HG02678 (cell line): ENCODE measurements at regions not wholly inside any gene's neighbourhood (a gene's known extent, or its start where the extent isn't known, plus 50 kb on each side); places are given as distances from the start of the nearest gene placed in this dataset.

Experiments used
- ATAC-seq: cut with Tn5 transposase; IDR thresholded peaks from one replicate; pipeline ENCODE4 v1.9.1; 2021; ENCODE audit warnings: mild to moderate bottlenecking, moderate library complexity; ENCODE audit not compliant: unreplicated experiment

- no peak for ATAC-seq
Measured at GRCh38 chr6:24987446-24988115, 51.8 kb upstream of the RIPOR2 start.

- ATAC-seq: no peak
Measured at GRCh38 chr6:24988562-24988961, 52.8 kb upstream of the RIPOR2 start.

- no peak for ATAC-seq
Measured at GRCh38 chr6:24990236-24990845, 54.6 kb upstream of the RIPOR2 start.

- ATAC-seq: no peak
Measured at GRCh38 chr6:24990944-24991809, 55.4 kb upstream of the RIPOR2 start.

- peak; percentile 89 for ATAC-seq
Measured at GRCh38 chr6:24991810-24992467, 56.2 kb upstream of the RIPOR2 start.

GRCh38 chr6:24994812-24995211, 59.1 kb upstream of the RIPOR2 start:
- ATAC-seq: no peak

- ATAC-seq: no peak
Measured at GRCh38 chr6:24995270-24995669, 59.5 kb upstream of the RIPOR2 start.

- no peak for ATAC-seq
Measured at GRCh38 chr6:24996269-24996836, 60.6 kb upstream of the RIPOR2 start.

GRCh38 chr6:24997231-24997630, 61.5 kb upstream of the RIPOR2 start:
- no peak for ATAC-seq

- ATAC-seq: no peak
Measured at GRCh38 chr6:24997905-24998304, 62.1 kb upstream of the RIPOR2 start.

- ATAC-seq: no peak
Measured at GRCh38 chr6:25002326-25003091, 66.7 kb upstream of the RIPOR2 start.

GRCh38 chr6:25004357-25004756, 68.6 kb upstream of the RIPOR2 start:
- no peak for ATAC-seq

- ATAC-seq: no peak
Measured at GRCh38 chr6:25005010-25005409, 69.2 kb upstream of the RIPOR2 start.

GRCh38 chr6:25006075-25006474, 70.3 kb upstream of the RIPOR2 start:
- ATAC-seq: no peak

- no peak for ATAC-seq
Measured at GRCh38 chr6:25006565-25007001, 70.8 kb upstream of the RIPOR2 start.

- peak; percentile 75 for ATAC-seq
Measured at GRCh38 chr6:25007269-25007699, 71.5 kb upstream of the RIPOR2 start.

GRCh38 chr6:25008707-25009392, 73.1 kb upstream of the RIPOR2 start:
- no peak for ATAC-seq

- no peak for ATAC-seq
Measured at GRCh38 chr6:25009393-25009710, 73.6 kb upstream of the RIPOR2 start.

GRCh38 chr6:25010176-25010575, 74.4 kb upstream of the RIPOR2 start:
- ATAC-seq: no peak
